H9 (cell line): ENCODE measurements at regions not wholly inside any gene's neighbourhood (a gene's known extent, or its start where the extent isn't known, plus 50 kb on each side); places are given as distances from the start of the nearest gene placed in this dataset.
A peak's percentile ranks its signal among the peaks of the same experiment; 100 is the strongest.

Experiments used
- DNase-seq: peaks from one replicate; pipeline ENCODE4 v3.0.0-alpha.2; 2017
- H2AFZ ChIP-seq: one replicate; pipeline ENCODE4 v1.6.1; 2013; ENCODE audit warnings: mild to moderate bottlenecking, low read length, control low read depth, moderate library complexity
- H2AK5ac ChIP-seq: 2 replicates; pipeline ENCODE4 v1.6.1; 2013; ENCODE audit warnings: low read length, control low read depth, mixed read lengths; ENCODE audit not compliant: insufficient read length
- H2BK120ac ChIP-seq: one replicate; pipeline ENCODE4 v1.6.1; 2013; ENCODE audit warnings: low read depth, mild to moderate bottlenecking, low read length, control low read depth, inconsistent platforms; ENCODE audit not compliant: poor library complexity, severe bottlenecking
- H2BK12ac ChIP-seq: 2 replicates; pipeline ENCODE4 v1.6.1; 2013; ENCODE audit warnings: low read length, control low read depth, mixed read lengths, low read depth; ENCODE audit not compliant: insufficient read length
- H2BK15ac ChIP-seq: 2 replicates; pipeline ENCODE4 v1.6.1; 2013; ENCODE audit warnings: low read depth, low read length, control low read depth
- H2BK20ac ChIP-seq: one replicate; pipeline ENCODE4 v1.6.1; 2013; ENCODE audit warnings: low read depth, mild to moderate bottlenecking, low read length, control low read depth, inconsistent platforms; ENCODE audit not compliant: poor library complexity, severe bottlenecking
- H2BK5ac ChIP-seq: 2 replicates; pipeline ENCODE4 v1.6.1; 2013; ENCODE audit warnings: low read length, control low read depth, mixed read lengths; ENCODE audit not compliant: insufficient read length
- H3K14ac ChIP-seq: 2 replicates; pipeline ENCODE4 v1.6.1; 2013; ENCODE audit warnings: low read length, control low read depth; ENCODE audit not compliant: insufficient read depth
- H3K18ac ChIP-seq: 2 replicates; pipeline ENCODE4 v1.6.1; 2013; ENCODE audit warnings: low read depth, mild to moderate bottlenecking, mixed read lengths, low read length, control low read depth; ENCODE audit not compliant: insufficient read length
- H3K23ac ChIP-seq: 2 replicates; pipeline ENCODE4 v1.6.1; 2013; ENCODE audit warnings: low read length, control low read depth, mixed read lengths, low read depth; ENCODE audit not compliant: insufficient read length
- H3K23me2 ChIP-seq: 2 replicates; pipeline ENCODE4 v1.6.1; 2013; ENCODE audit warnings: low read depth, mild to moderate bottlenecking, mixed read lengths, low read length, control low read depth; ENCODE audit not compliant: insufficient read length, poor library complexity, severe bottlenecking
- H3K27ac ChIP-seq: 2 replicates; pipeline ENCODE4 v1.5.1; 2013; ENCODE audit warnings: low read length, control low read depth, mixed read lengths, low read depth; ENCODE audit not compliant: insufficient read length
- H3K27me3 ChIP-seq: 2 replicates; pipeline ENCODE4 v1.6.1; 2013; ENCODE audit warnings: low read length, control low read depth, inconsistent platforms; ENCODE audit not compliant: insufficient read depth
- H3K4ac ChIP-seq: 2 replicates; pipeline ENCODE4 v1.6.1; 2013; ENCODE audit warnings: low read depth, mild to moderate bottlenecking, control low read depth, inconsistent platforms, low read length, moderate library complexity
- H3K4me1 ChIP-seq: 2 replicates; pipeline ENCODE4 v1.6.1; 2013; ENCODE audit warnings: low read length, control low read depth, inconsistent platforms; ENCODE audit not compliant: insufficient read depth
- H3K4me2 ChIP-seq: 2 replicates; pipeline ENCODE4 v1.6.1; 2013; ENCODE audit warnings: low read length, control low read depth, mixed read lengths; ENCODE audit not compliant: insufficient read length, insufficient read depth
- H3K56ac ChIP-seq: 2 replicates; pipeline ENCODE4 v1.6.1; 2013; ENCODE audit warnings: low read depth, mild to moderate bottlenecking, mixed read lengths, low read length, control low read depth; ENCODE audit not compliant: insufficient read length
- H3K79me1 ChIP-seq: 2 replicates; pipeline ENCODE4 v1.6.1; 2013; ENCODE audit warnings: low read depth, mild to moderate bottlenecking, moderate library complexity, low read length, control low read depth, inconsistent platforms; ENCODE audit not compliant: insufficient read depth, poor library complexity, severe bottlenecking
- H3K79me2 ChIP-seq: 2 replicates; pipeline ENCODE4 v1.6.1; 2013; ENCODE audit warnings: low read length, control low read depth, inconsistent platforms; ENCODE audit not compliant: insufficient read depth
- H3K9ac ChIP-seq: 2 replicates; pipeline ENCODE4 v1.6.1; 2013; ENCODE audit warnings: low read length, control low read depth, mixed read lengths; ENCODE audit not compliant: insufficient read length; ENCODE audit errors: extremely low read depth
- H3K9me3 ChIP-seq: one replicate; pipeline ENCODE4 v1.6.1; 2013; ENCODE audit warnings: low read depth, low read length, inconsistent platforms; ENCODE audit not compliant: control insufficient read depth
- H3T11ph ChIP-seq: one replicate; pipeline ENCODE4 v1.6.1; 2013; ENCODE audit warnings: mild to moderate bottlenecking, low read length, control low read depth, inconsistent platforms
- H4K20me1 ChIP-seq: one replicate; pipeline ENCODE4 v1.6.1; 2013; ENCODE audit not compliant: control insufficient read depth, insufficient read length, insufficient read depth
- H4K5ac ChIP-seq: 2 replicates; pipeline ENCODE4 v1.6.1; 2013; ENCODE audit warnings: low read depth, mild to moderate bottlenecking, mixed read lengths, low read length, control low read depth; ENCODE audit not compliant: insufficient read length
- H4K8ac ChIP-seq: replicated peaks from 2 replicates; pipeline ENCODE4 v1.6.1; 2013; ENCODE audit warnings: low read length, control low read depth, mixed read lengths, low read depth; ENCODE audit not compliant: insufficient read length
- H4K91ac ChIP-seq: 2 replicates; pipeline ENCODE4 v1.6.1; 2013; ENCODE audit warnings: low read depth, mild to moderate bottlenecking, moderate library complexity, mixed read lengths, low read length, control low read depth; ENCODE audit not compliant: insufficient read length
- H3K27ac Mint-ChIP-seq, 3 experiments: 2 replicates in 2 of 3; 3 replicates in 1 of 3; pipeline ENCODE4 v1.8.0; 2020 to 2021; ENCODE audit warnings: mixed read lengths in 3 of 3, mild to moderate bottlenecking in 1 of 3, moderate library complexity in 1 of 3
- H3K27me3 Mint-ChIP-seq: 2 replicates; pipeline ENCODE4 v1.8.0; 2021; ENCODE audit warnings: low read depth, mild to moderate bottlenecking, moderate library complexity, mixed read lengths
- H3K36me3 Mint-ChIP-seq, 3 experiments: 2 replicates in 2 of 3; 3 replicates in 1 of 3; pipeline ENCODE4 v1.8.0; 2020 to 2021; ENCODE audit warnings: low read depth in 3 of 3, mixed read lengths in 3 of 3; ENCODE audit not compliant: insufficient read depth in 1 of 3
- H3K4me1 Mint-ChIP-seq, 2 experiments: 2 replicates each; pipeline ENCODE4 v1.8.0; 2020; ENCODE audit warnings: mixed read lengths in 2 of 2
- H3K4me3 Mint-ChIP-seq, 2 experiments: 2 replicates in 1 of 2; 3 replicates in 1 of 2; pipeline ENCODE4 v1.8.0; 2020 to 2021; ENCODE audit warnings: mild to moderate bottlenecking in 2 of 2, mixed read lengths in 2 of 2, moderate library complexity in 1 of 2
- H3K9me3 Mint-ChIP-seq, 2 experiments: 2 replicates in 1 of 2; 3 replicates in 1 of 2; pipeline ENCODE4 v1.8.0; 2020; ENCODE audit warnings: mild to moderate bottlenecking in 2 of 2, mixed read lengths in 2 of 2, moderate library complexity in 1 of 2
- CTCF ChIP-seq: fragments of 200-600 bp; sonication (generic); conservative IDR thresholded peaks from 3 replicates; pipeline ENCODE4 v1.8.0; 2021; ENCODE audit warnings: antibody characterized with exemption, mild to moderate bottlenecking
- WGBS: extraction: QIAGEN DNeasy Blood & Tissue Kit; methylation state at CpG from one replicate; pipeline ENCODE4 v1.1.7; 2013; ENCODE audit warnings: missing lambda C conversion rate, low lambda C conversion rate, mixed read lengths; ENCODE audit not compliant: insufficient read length; ENCODE audit errors: extremely low coverage; 5-methylcytosine and 5-hydroxymethylcytosine counted together

- H4K8ac ChIP-seq: no peak overlapping the region
- no peaks in the 10 kb centered on the region for H4K20me1 ChIP-seq
- no peaks in the 10 kb centered on the region for H3K27me3 Mint-ChIP-seq
- H3K27me3 ChIP-seq: no peaks in the 10 kb centered on the region
- no peak overlapping the region for H2BK20ac ChIP-seq
- H3K27ac Mint-ChIP-seq: peak overlapping the region in 1 of 3 experiments; percentile 46; a peak in 2 of 7 replicates
- no peak overlapping the region for H3K9ac ChIP-seq
- no peaks in the 10 kb centered on the region for H3K23me2 ChIP-seq
- H3T11ph ChIP-seq: no peak overlapping the region
- no peak for TF ChIP-seq CTCF
- DNase-seq: no peak
- H3K36me3 Mint-ChIP-seq: peaks cover 0 to 5% (median 0%) of the 10 kb centered on the region in 3 experiments; a peak in 1 of 7 replicates
- H3K4me2 ChIP-seq: no peak overlapping the region
- H3K4me1 ChIP-seq: peaks cover 5% of the 10 kb centered on the region; the same call in 1 of the 2 replicates
- no peak overlapping the region for H3K4ac ChIP-seq
- no peak overlapping the region for H3K23ac ChIP-seq
- no peak overlapping the region for H2AK5ac ChIP-seq
- no peak overlapping the region for H3K4me3 Mint-ChIP-seq
- no peak overlapping the region for H3K56ac ChIP-seq
- no peak overlapping the region for H3K27ac ChIP-seq
- no peak overlapping the region for H2BK12ac ChIP-seq
- H4K5ac ChIP-seq: no peak overlapping the region
- no peak overlapping the region for H2AFZ ChIP-seq
- H2BK15ac ChIP-seq: no peak overlapping the region
- no peak overlapping the region for H3K14ac ChIP-seq
- no peaks in the 10 kb centered on the region for H3K79me1 ChIP-seq
- no CpG with 5 or more reads among the region's 7 CpGs for WGBS
- no peak overlapping the region for H4K91ac ChIP-seq
- H2BK5ac ChIP-seq: no peak overlapping the region
- H3K4me1 Mint-ChIP-seq: peaks cover 9 to 11% of the 10 kb centered on the region in 2 experiments
- no peaks in the 10 kb centered on the region for H3K9me3 ChIP-seq
- no peak overlapping the region for H2BK120ac ChIP-seq
- H3K18ac ChIP-seq: no peak overlapping the region
- no peaks in the 10 kb centered on the region for H3K79me2 ChIP-seq
- no peaks in the 10 kb centered on the region; a peak in 1 of 5 replicates for H3K9me3 Mint-ChIP-seq
Measured at GRCh38 chr5:107799306-107799705, 128.6 kb upstream of the EFNA5 start.
